ENCODE measurements at regions not wholly inside any gene's neighbourhood (a gene's known extent, or its start where the extent isn't known, plus 50 kb on each side); places are given as distances from the start of the nearest gene placed in this dataset.

DNA sequence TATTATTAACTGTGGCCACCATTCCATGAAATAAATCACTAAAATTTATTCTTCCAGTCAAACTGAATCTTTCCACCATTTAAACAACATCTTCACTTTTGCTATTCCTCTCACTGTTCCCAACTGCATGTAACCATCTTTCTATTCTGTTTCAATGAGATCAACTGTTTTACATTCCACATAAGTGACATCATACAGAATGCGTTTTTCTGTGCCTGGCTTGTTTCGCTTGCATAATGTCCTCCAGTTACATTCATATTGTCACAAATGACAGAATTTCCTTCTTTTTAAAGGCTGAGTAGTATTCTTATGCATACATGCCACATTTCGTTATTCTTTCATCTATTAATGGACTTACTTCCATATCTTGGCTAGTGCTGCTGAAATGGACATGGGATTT is 738.2 kb downstream of the SEMA5A start:
- BruUV-seq (replicated peaks), result no TSS peak
- Histone ChIP-seq H3K9ac (ENCODE audit: insufficient read depth, low read depth, low read length) (no peak overlapping the region), H2AFZ (ENCODE audit: low read length) (no peak overlapping the region), H3K9me3 (ENCODE audit: low read length) (peaks cover 94% of the 10 kb centered on the region), H3K27ac (ENCODE audit: extremely low read length, insufficient read depth, low read length) (no peak overlapping the region), H3K79me2 (ENCODE audit: insufficient read depth, low read length) (no peaks in the 10 kb centered on the region), H3K36me3 (replicated peaks in 1 of 2; ENCODE audit: control insufficient read depth in 1 of 2, insufficient read depth in 2 of 2, low read length in 2 of 2) (no peaks in the 10 kb centered on the region), H4K20me1 (ENCODE audit: insufficient read depth, low read length) (no peaks in the 10 kb centered on the region), H3K4me1 (ENCODE audit: insufficient read depth, low read length) (no peaks in the 10 kb centered on the region), H3K4me2 (ENCODE audit: low read depth, low read length) (no peak overlapping the region), H3K27me3 (ENCODE audit: control insufficient read depth in 1 of 2, insufficient read depth in 2 of 2, low read length in 2 of 2) (no peaks in the 10 kb centered on the region), H3K4me3 (replicated peaks in 1 of 3; ENCODE audit: insufficient read depth in 1 of 3, low read depth in 2 of 3, low read length in 3 of 3) (no peak overlapping the region)
- TF ChIP-seq ATF7 (IDR thresholded peaks at IDR 0.05) (peak; percentile 23; the same call in 1 of the 2 replicates), ATF7 (CRISPR knock-in tag; IDR thresholded peaks at IDR 0.05) (no peak), ZNF749 (CRISPR knock-in tag; IDR thresholded peaks at IDR 0.05; ENCODE audit: borderline replicate concordance) (no peak), CREB1 (IDR thresholded peaks at IDR 0.05) (no peak), CREB1 (CRISPR knock-in tag; IDR thresholded peaks at IDR 0.05) (no peak), IKZF1 (IDR thresholded peaks at IDR 0.05) (no peak), ZNF652 (CRISPR knock-in tag; IDR thresholded peaks at IDR 0.05; ENCODE audit: borderline replicate concordance, low read depth) (no peak)
- TF ChIP-seq, protein P1, sequence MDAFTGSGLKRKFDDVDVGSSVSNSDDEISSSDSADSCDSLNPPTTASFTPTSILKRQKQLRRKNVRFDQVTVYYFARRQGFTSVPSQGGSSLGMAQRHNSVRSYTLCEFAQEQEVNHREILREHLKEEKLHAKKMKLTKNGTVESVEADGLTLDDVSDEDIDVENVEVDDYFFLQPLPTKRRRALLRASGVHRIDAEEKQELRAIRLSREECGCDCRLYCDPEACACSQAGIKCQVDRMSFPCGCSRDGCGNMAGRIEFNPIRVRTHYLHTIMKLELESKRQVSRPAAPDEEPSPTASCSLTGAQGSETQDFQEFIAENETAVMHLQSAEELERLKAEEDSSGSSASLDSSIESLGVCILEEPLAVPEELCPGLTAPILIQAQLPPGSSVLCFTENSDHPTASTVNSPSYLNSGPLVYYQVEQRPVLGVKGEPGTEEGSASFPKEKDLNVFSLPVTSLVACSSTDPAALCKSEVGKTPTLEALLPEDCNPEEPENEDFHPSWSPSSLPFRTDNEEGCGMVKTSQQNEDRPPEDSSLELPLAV (CRISPR knock-in tag; conservative IDR thresholded peaks at IDR 0.05; ENCODE audit: low read depth), result no peak
- TF ChIP-seq, protein P2, sequence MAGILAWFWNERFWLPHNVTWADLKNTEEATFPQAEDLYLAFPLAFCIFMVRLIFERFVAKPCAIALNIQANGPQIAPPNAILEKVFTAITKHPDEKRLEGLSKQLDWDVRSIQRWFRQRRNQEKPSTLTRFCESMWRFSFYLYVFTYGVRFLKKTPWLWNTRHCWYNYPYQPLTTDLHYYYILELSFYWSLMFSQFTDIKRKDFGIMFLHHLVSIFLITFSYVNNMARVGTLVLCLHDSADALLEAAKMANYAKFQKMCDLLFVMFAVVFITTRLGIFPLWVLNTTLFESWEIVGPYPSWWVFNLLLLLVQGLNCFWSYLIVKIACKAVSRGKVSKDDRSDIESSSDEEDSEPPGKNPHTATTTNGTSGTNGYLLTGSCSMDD (CRISPR knock-in tag; IDR thresholded peaks at IDR 0.05), result no peak
- TF ChIP-seq, protein P3, sequence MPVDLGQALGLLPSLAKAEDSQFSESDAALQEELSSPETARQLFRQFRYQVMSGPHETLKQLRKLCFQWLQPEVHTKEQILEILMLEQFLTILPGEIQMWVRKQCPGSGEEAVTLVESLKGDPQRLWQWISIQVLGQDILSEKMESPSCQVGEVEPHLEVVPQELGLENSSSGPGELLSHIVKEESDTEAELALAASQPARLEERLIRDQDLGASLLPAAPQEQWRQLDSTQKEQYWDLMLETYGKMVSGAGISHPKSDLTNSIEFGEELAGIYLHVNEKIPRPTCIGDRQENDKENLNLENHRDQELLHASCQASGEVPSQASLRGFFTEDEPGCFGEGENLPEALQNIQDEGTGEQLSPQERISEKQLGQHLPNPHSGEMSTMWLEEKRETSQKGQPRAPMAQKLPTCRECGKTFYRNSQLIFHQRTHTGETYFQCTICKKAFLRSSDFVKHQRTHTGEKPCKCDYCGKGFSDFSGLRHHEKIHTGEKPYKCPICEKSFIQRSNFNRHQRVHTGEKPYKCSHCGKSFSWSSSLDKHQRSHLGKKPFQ (CRISPR knock-in tag; IDR thresholded peaks at IDR 0.05; ENCODE audit: insufficient replicate concordance), result no peak
- FAIRE-seq (no peak), ATAC-seq (no peak), DNase-seq (ENCODE audit: low spot score) (no peak)
- in situ Hi-C loops (cut with HindIII; ENCODE audit: extremely low pct_ligation_motif_present, low pct_unique_long_range_greater_than_20kb) (no loop called here), intact Hi-C loops (cut with micrococcal nuclease; ENCODE audit: unreplicated experiment) (no loop called here)
- CTCF ChIA-PET (ENCODE audit: low intra/inter-chr PET ratio, low total read pairs), result no interaction called here
- POLR2A ChIA-PET, result no interaction called here
- 2% methylated on average over 3 of the region's 3 CpGs for WGBS (ENCODE audit: low lambda C conversion rate)
